GM13976 (cell line): ENCODE measurements at regions not wholly inside any gene's neighbourhood (a gene's known extent, or its start where the extent isn't known, plus 50 kb on each side); places are given as distances from the start of the nearest gene placed in this dataset.

Experiments
- DNase-seq: peaks from one replicate; pipeline ENCODE4 v3.0.0; 2012; ENCODE audit warnings: low spot score
- CTCF ChIP-seq: IDR thresholded peaks from 2 replicates; pipeline ENCODE4 v1.5.1; 2012; ENCODE audit warnings: borderline replicate concordance, mild to moderate bottlenecking; ENCODE audit not compliant: insufficient read depth; ENCODE audit errors: extremely low read depth, missing control alignments, control extremely low read depth
- in situ Hi-C: fragments of 300-500 bp; cut with MboI; formaldehyde crosslinking; loops from one replicate; pipeline ENCODE4 v1.12.0; 2022; ENCODE audit warnings: low sequenced_read_pairs, mixed read lengths, inconsistent platforms; ENCODE audit not compliant: unreplicated experiment

- in situ Hi-C loops: no loop called here
- no peak for DNase-seq
- TF ChIP-seq CTCF: no peak
Measured at GRCh38 chr11:104713401-104713800, 184.9 kb downstream of the CASP12 start.

- in situ Hi-C loops: no loop called here
- peak; percentile 18 for DNase-seq
- TF ChIP-seq CTCF: no peak
Measured at GRCh38 chr11:104705490-104706190, 192.6 kb downstream of the CASP12 start.

GRCh38 chr11:104704888-104705287 lies 193.4 kb downstream of the CASP12 start:
- in situ Hi-C loops: no loop called here
- DNase-seq: no peak
- no peak for TF ChIP-seq CTCF

- in situ Hi-C loops: no loop called here
Measured at GRCh38 chr11:104704146-104704830, 194.0 kb downstream of the CASP12 start.

GRCh38 chr11:104700609-104701008 lies 197.7 kb downstream of the CASP12 start:
- no peak for DNase-seq
- no peak for TF ChIP-seq CTCF
- in situ Hi-C loops: no loop called here

More at GRCh38 chr11:104704146-104704830, 194.0 kb downstream of the CASP12 start:
- DNase-seq: no peak
- TF ChIP-seq CTCF: no peak

GRCh38 chr11:104699981-104700380 lies 198.3 kb downstream of the CASP12 start:
- no peak for DNase-seq
- no peak for TF ChIP-seq CTCF
- in situ Hi-C loops: no loop called here

- in situ Hi-C loops: no loop called here
- TF ChIP-seq CTCF: no peak
- DNase-seq: no peak
Measured at GRCh38 chr11:104695065-104695463, 203.2 kb downstream of the CASP12 start.
